Peyer's patch (tissue), 4 donors: ENCODE measurements at regions not wholly inside any gene's neighbourhood (a gene's known extent, or its start where the extent isn't known, plus 50 kb on each side); places are given as distances from the start of the nearest gene placed in this dataset.
"Not testable (repeated sequence)": the region's sequence is repeated elsewhere in the genome, so short reads cannot be mapped to it uniquely, and the experiment has no call there.

Experiments
- DNase-seq, 3 donors: peaks; one replicate each; pipeline ENCODE4 v3.0.0-alpha.2; 2017 to 2019
- H3K27ac ChIP-seq, 4 donors: fragments of 200-600 bp; sonication (generic); one replicate each; pipeline ENCODE4 v1.5.1; 2016 to 2019
- H3K27me3 ChIP-seq, 2 donors: fragments of 200-600 bp; sonication (generic); one replicate each; pipeline ENCODE4 v1.5.1; 2019
- H3K36me3 ChIP-seq, 3 donors: fragments of 200-600 bp; sonication (generic); one replicate each; pipeline ENCODE4 v1.5.1; 2016 to 2019
- H3K4me1 ChIP-seq, 4 donors: fragments of 200-600 bp; sonication (generic); one replicate each; pipeline ENCODE4 v1.5.1; 2016 to 2019
- H3K4me3 ChIP-seq, 4 donors: fragments of 200-600 bp; sonication (generic); 1 replicate in 3 of 4; 2 replicates in 1 of 4; pipeline ENCODE4 v1.5.1; 2016 to 2019; ENCODE audit warnings: mild to moderate bottlenecking in 1 of 4
- H3K9me3 ChIP-seq, 4 donors: fragments of 200-600 bp; sonication (generic); one replicate each; pipeline ENCODE4 v1.5.1; 2016 to 2019; ENCODE audit warnings: mild to moderate bottlenecking in 1 of 4
- CTCF ChIP-seq, 6 experiments: fragments of 450-650 bp in 4 of 6; fragments of 200-600 bp in 2 of 6; sonication (generic) in 1 of 6; IDR thresholded peaks; one replicate each; pipeline ENCODE4 v1.5.1; 2017 to 2019; ENCODE audit warnings: antibody characterized with exemption in 6 of 6, mild to moderate bottlenecking in 3 of 6, moderate library complexity in 1 of 6
- POLR2A ChIP-seq, 2 donors: fragments of 450-650 bp; IDR thresholded peaks; one replicate each; pipeline ENCODE4 v1.5.1; 2017; ENCODE audit warnings: antibody characterized with exemption in 2 of 2, mild to moderate bottlenecking in 2 of 2, moderate library complexity in 2 of 2

GRCh38 chr6:51472745-51473487 is 614.5 kb downstream of the PKHD1 start:
- Histone ChIP-seq H3K4me3 (no peak overlapping the region), H3K27me3 (no peaks in the 10 kb centered on the region), H3K36me3 (no peaks in the 10 kb centered on the region), H3K27ac (no peak overlapping the region), H3K9me3 (no peaks in the 10 kb centered on the region), H3K4me1 (no peaks in the 10 kb centered on the region)
- DNase-seq, result no peak
- no peak for TF ChIP-seq CTCF (IDR thresholded peaks at IDR 0.05)
- TF ChIP-seq POLR2A (IDR thresholded peaks at IDR 0.05), result no peak

GRCh38 chr6:51474022-51474975 is 613.1 kb downstream of the PKHD1 start:
- TF ChIP-seq POLR2A (IDR thresholded peaks at IDR 0.05) (no peak), CTCF (IDR thresholded peaks at IDR 0.05) (no peak)
- DNase-seq, result no peak
- H3K4me3 ChIP-seq, result no peak overlapping the region
- H3K27me3 ChIP-seq, result no peaks in the 10 kb centered on the region
- H3K4me1 ChIP-seq, result no peaks in the 10 kb centered on the region
- no peak overlapping the region for H3K27ac ChIP-seq
- no peaks in the 10 kb centered on the region for H3K36me3 ChIP-seq
- no peaks in the 10 kb centered on the region for H3K9me3 ChIP-seq

GRCh38 chr6:51477711-51478311 is 609.6 kb downstream of the PKHD1 start:
- H3K4me3 ChIP-seq, result no peak overlapping the region
- no peaks in the 10 kb centered on the region for H3K36me3 ChIP-seq
- no peak overlapping the region for H3K27ac ChIP-seq
- no peak for DNase-seq
- H3K9me3 ChIP-seq, result no peaks in the 10 kb centered on the region
- no peaks in the 10 kb centered on the region for H3K27me3 ChIP-seq
- TF ChIP-seq POLR2A (IDR thresholded peaks at IDR 0.05) (no peak), CTCF (IDR thresholded peaks at IDR 0.05) (no peak)
- H3K4me1 ChIP-seq, result no peaks in the 10 kb centered on the region

GRCh38 chr6:51479296-51479695 is 608.1 kb downstream of the PKHD1 start:
- TF ChIP-seq POLR2A (IDR thresholded peaks at IDR 0.05), result no peak
- no peak for TF ChIP-seq CTCF (IDR thresholded peaks at IDR 0.05)
- no peaks in the 10 kb centered on the region for H3K9me3 ChIP-seq
- no peaks in the 10 kb centered on the region for H3K36me3 ChIP-seq
- no peak for DNase-seq
- H3K4me3 ChIP-seq, result no peak overlapping the region
- no peaks in the 10 kb centered on the region for H3K27me3 ChIP-seq
- no peak overlapping the region for H3K27ac ChIP-seq
- H3K4me1 ChIP-seq, result no peaks in the 10 kb centered on the region

GRCh38 chr6:51480040-51480439 is 607.4 kb downstream of the PKHD1 start:
- H3K27ac ChIP-seq, result no peak overlapping the region
- H3K4me3 ChIP-seq, result no peak overlapping the region
- no peaks in the 10 kb centered on the region for H3K9me3 ChIP-seq
- peak in 1 of 3 donors; percentile 48 for DNase-seq
- no peaks in the 10 kb centered on the region for H3K4me1 ChIP-seq
- TF ChIP-seq POLR2A (IDR thresholded peaks at IDR 0.05) (no peak), CTCF (IDR thresholded peaks at IDR 0.05) (no peak)
- no peaks in the 10 kb centered on the region for H3K27me3 ChIP-seq
- no peaks in the 10 kb centered on the region for H3K36me3 ChIP-seq

- not testable (repeated sequence) for H3K4me3 ChIP-seq, H3K9me3 ChIP-seq, H3K4me1 ChIP-seq, H3K27me3 ChIP-seq, H3K27ac ChIP-seq, H3K36me3 ChIP-seq, DNase-seq
Observed at GRCh38 chr6:51485869-51486268, 601.5 kb downstream of the PKHD1 start.
